CD4-positive, alpha-beta T cell treated with Interleukin-15 for 4 hours (primary cell): ENCODE measurements at regions not wholly inside any gene's neighbourhood (a gene's known extent, or its start where the extent isn't known, plus 50 kb on each side); places are given as distances from the start of the nearest gene placed in this dataset.
"Not testable (repeated sequence)": the region's sequence is repeated elsewhere in the genome, so short reads cannot be mapped to it uniquely, and the experiment has no call there.

Experiments
- DNase-seq: peaks from one replicate; pipeline ENCODE4 v3.0.0-alpha.2; 2020; ENCODE audit warnings: low spot score

GRCh38 chr4:137468836-137469235 is 63.5 kb downstream of the PCDH18 start:
- DNase-seq: no peak

- no peak for DNase-seq
Measured at GRCh38 chr4:137467537-137467936, 64.8 kb downstream of the PCDH18 start.

GRCh38 chr4:137463377-137464003 is 68.8 kb downstream of the PCDH18 start:
- DNase-seq: no peak

GRCh38 chr4:137455647-137456321 is 76.5 kb downstream of the PCDH18 start:
- no peak for DNase-seq

DNA sequence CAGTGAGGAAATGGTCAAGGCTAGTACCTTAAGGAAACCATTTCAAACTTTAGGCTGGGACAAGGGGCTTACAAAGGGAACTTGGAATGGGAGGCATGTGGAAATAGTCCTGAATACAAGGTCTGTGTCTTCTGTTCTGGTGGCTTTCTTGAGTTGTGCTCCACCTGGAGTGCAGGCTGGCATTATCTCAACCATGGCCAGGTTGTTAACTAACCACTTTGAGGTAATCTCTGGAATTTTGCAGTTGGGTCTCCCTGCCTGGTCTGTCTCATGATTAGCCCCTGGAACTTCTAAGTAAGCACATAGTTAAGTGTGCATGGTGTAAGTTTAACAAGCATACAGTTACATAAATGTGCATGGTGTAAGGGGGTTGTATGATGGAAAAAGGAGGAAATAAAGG is 77.5 kb downstream of the PCDH18 start:
- DNase-seq: no peak

GRCh38 chr4:137452799-137453198 is 79.5 kb downstream of the PCDH18 start:
- no peak for DNase-seq

GRCh38 chr4:137451172-137451825 is 81.0 kb downstream of the PCDH18 start:
- DNase-seq: no peak

DNA sequence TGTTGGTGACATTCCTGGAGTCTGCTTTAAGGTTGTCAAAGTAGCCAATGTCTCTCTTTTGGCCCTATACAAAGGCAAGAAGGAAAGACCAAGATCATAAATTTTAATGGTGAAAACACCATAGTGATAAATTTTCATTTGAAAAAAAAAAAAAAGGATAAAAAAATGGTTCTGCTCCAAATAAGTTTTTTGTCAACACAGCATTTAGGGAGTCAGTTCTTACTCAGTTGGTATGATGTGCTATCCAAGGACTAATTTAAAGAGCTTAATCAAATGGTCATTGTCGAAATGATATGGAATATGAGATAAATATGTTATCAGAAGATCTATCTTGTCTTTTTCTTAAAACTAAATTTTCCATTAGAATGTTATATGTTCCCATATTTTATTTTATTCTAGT is 83.9 kb downstream of the PCDH18 start:
- DNase-seq: no peak

GRCh38 chr4:137446071-137446470 is 86.2 kb downstream of the PCDH18 start:
- no peak for DNase-seq

DNA sequence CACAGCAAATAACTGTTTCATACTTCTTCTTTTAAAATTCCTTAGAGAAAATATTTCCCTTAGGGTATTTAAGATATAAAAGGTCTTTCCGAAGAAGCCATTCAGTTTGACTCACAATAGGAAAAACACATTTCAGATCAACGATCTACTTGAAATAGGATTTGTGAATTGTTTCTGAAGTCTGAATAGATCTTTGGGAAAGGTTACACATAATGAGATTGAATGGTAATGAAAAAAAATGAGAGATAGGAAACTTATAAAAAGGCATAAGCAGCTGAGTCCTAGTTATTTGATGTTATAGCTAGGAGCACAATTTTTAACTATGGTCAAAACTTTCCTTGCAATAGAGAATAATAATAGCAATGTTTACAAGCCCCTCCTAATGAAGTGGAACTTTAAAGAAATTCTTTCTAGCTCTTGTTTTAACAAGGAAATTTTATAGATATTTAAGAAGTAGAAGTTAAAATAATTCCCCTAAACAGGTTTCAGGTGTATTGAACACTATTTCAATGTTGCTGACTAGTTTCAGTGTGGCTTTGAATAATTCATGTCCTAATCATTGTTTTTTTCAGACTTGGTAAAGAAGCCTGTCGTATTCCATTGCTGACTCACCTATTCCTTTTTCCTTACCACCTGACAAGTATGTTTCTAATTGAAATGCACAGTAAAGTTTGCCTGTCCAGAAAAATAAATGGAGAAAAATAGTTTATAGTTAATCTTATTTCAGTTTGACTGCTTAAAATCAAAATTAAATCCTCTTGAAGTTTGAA is 89.1 kb downstream of the PCDH18 start:
- DNase-seq: no peak

DNA sequence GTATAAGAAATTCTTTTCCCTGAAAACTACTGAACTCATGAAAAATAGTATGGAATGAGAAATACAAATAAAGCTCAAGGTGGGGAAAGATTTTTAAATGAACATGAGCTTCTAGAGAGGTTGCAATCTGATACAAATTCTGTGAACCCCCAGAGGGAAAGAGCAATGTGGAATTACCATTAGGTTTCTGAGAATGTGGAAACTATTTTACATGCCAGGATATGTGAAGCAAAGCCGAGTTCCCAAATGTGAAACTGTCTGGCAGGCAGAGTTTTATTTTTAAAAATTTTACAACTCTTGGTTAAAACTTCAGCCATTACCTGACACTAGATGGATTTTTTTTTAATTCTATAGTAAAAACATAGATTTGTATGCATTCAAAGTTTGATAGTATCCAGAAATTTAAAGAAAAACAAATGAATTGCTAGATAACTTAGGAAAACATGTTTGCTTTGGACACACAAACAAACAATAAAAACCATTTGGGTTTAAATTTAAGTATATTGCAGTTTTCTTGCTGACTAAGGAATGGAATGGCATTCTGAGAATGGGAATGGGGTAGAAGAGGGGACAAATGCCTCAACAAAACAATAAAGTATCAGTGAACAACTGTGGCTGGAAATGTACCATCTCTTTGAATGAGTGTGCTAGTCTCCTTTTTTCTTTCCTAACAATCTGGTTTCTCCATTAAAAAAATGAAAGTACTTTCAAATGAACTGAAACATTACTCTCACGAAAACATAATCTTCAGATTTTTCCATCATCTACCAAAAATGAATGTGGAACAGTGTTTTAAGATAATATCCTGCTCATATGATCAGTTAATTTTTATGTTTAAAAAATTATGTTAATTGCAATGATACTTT is 99.6 kb downstream of the PCDH18 start:
- DNase-seq: no peak

GRCh38 chr4:137430171-137430570 is 102.1 kb downstream of the PCDH18 start:
- DNase-seq: no peak

DNA sequence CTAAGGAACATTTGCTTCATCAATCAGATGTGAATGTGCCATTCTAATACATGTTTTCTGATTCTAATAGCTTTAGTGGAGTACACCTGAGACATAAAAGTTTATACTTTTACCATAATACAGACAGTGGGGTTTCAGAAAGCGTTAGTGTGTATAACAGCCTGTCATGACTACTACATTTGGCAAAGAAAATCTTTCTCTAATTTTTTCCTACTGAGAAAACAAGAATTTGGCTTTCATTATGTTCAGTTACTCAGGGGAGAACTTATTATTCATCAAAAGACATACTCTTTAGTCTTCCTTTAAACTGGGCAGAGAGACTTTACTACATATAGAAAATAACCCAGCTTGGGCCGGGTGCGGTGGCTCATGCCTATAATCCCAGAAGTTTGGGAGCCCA is 104.9 kb downstream of the PCDH18 start:
- DNase-seq: no peak

DNA sequence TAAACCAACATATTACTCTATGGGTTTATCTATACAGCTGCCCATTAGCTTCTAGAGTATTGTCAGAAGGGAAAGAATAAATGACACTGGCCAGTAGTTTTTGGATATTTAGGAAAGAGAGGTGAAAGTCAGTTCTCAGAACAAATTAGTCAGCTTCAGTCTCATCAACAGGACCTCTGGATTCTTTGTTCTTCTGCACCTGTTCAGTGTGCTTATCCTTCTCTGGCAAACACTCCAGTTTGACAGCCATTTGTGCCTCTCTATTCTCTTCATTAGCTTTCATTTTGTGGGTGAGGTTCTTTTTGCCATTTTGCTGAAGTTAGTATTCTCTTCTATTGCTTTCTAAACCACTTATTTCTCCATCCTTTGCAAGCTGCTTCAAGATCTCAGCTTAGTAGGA is 107.0 kb downstream of the PCDH18 start:
- no peak for DNase-seq

DNA sequence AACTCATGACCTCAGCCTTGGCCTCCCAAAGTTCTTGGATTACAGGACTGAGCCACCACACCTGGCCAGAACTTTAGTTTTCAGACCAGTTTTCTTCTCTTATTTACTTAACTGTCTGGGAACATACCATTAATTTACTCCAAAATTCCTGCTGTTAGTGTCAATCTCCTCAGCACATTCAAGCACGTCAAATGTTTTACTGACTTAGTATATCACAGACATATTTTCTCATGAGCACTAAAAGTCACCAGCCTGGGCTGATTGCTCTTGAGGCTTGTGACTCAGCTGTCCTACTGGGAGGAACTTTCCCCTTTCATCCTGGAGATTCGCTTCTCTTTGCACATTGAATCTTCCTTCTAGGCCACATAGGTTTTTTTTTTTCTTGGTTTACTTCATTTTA is 109.6 kb downstream of the PCDH18 start:
- no peak for DNase-seq

DNA sequence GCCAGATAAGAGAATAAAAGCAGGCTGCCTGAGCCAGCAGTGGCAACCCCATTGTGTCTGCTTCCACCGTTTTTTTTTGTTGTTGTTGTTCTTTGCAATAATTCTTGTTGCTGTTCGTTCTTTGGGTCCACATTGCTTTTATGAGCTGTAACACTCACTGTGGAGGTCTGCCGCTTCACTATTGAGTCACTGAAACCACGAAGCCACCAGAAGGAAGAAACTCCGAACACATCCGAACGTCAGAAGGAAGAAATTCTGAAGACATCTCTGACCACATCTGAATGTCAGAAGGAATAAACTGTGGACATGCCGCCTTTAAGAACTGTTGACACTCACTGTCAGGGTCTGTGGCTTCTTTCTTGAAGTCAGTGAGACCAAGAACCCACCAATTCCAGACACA is 110.5 kb downstream of the PCDH18 start:
- no peak for DNase-seq

DNA sequence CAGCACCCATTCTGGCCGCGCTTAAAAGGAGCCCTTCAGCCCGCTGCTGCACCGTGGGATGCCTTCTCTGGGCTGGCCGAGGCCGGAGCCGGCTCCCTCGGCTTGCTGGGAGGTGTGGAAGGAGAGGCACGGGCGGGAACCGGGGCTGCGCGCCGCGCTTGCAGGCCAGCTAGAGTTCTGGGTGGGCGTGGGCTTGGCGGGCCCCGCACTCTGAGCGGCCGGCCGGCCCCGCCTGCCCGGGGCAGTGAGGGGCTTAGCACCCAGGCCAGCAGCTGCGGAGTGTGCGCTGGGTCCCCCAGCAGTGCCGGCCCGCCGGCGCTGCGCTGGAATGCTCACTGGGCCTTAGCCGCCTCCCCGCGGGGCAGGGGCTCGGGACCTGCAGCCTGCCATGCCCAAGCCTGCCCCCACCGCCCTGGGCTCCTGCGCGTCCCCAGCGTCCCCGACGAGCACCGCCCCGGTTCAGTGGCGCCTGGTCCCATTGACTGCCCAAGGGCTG is 111.3 kb downstream of the PCDH18 start:
- no peak for DNase-seq

DNA sequence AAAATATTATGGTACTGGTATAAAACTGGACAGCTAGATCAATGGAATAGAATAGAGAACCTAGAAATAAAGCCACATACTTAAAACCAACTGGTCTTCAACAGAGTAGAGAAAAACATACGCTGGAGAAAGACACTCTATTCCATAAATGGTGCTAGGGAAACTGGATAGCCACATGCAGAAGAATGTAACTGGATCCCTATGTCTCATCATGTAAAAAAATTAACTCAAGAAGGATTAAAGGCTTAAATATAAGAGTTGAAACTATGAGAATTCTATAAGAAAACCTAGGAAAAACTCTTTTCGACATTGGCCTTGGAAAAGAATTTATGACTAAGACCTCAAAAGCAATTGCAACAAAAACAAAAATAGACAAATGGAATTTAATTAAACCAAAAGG is 114.6 kb downstream of the PCDH18 start:
- DNase-seq: no peak

GRCh38 chr4:137414802-137415201 is 117.5 kb downstream of the PCDH18 start:
- DNase-seq: no peak

- DNase-seq: no peak
Measured at GRCh38 chr4:137408527-137409177, 123.6 kb downstream of the PCDH18 start.

DNA sequence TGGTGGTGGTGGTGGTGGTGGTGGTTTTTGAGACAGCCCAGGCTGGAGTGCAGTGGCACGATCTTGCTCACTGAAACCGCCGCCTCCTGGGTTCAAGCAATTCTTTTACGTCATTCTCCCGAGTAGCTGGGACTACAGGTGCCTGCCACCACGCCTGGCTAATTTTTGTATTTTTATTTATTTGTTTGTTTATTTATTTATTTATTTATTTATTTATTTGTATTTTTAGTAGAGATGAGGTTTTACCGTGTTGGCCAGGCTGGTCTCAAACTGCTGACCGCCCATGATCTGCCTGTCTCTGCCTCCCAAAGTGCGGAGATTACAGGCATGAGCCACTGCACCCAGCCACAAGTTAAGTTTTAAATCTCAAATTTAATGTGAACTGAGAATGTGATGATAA is 126.5 kb downstream of the PCDH18 start:
- DNase-seq: not testable (repeated sequence)
